Activated CD4-positive, alpha-beta memory T cell treated with anti-CD3 and anti-CD28 coated beads for 36 hours (primary cell): ENCODE measurements at regions not wholly inside any gene's neighbourhood (a gene's known extent, or its start where the extent isn't known, plus 50 kb on each side); places are given as distances from the start of the nearest gene placed in this dataset.

Source experiments
- CTCF ChIA-PET: fragments of 350-600 bp; sonication (Branson Sonifier 250); formaldehyde crosslinking; loops from one replicate; lab custom pipeline; 2021; ENCODE audit warnings: antibody characterized with exemption, inconsistent platforms; lab: Charles Lee
- POLR2A ChIA-PET: fragments of 350-600 bp; sonication (Branson Sonifier 250); formaldehyde crosslinking; loops from one replicate; lab custom pipeline; 2021; ENCODE audit warnings: antibody characterized with exemption; lab: Charles Lee
- DNase-seq: peaks from one replicate; pipeline ENCODE4 v3.0.0-alpha.2; 2020
- H3K27ac Mint-ChIP-seq: one replicate; pipeline ENCODE4 v1.8.0; 2021; ENCODE audit warnings: mixed read lengths
- H3K27me3 Mint-ChIP-seq: one replicate; pipeline ENCODE4 v1.8.0; 2021; ENCODE audit warnings: mixed read lengths
- H3K36me3 Mint-ChIP-seq: one replicate; pipeline ENCODE4 v1.8.0; 2021; ENCODE audit warnings: mixed read lengths
- H3K4me1 Mint-ChIP-seq: one replicate; pipeline ENCODE4 v1.8.0; 2021; ENCODE audit warnings: low read depth, mixed read lengths
- H3K4me3 Mint-ChIP-seq: one replicate; pipeline ENCODE4 v1.8.0; 2021; ENCODE audit warnings: mild to moderate bottlenecking, mixed read lengths
- H3K9me3 Mint-ChIP-seq: one replicate; pipeline ENCODE4 v1.8.0; 2021; ENCODE audit warnings: mixed read lengths
- intact Hi-C: fragments of 100-400 bp; cut with micrococcal nuclease; formaldehyde crosslinking; loops from one replicate; pipeline ENCODE4 v1.15.1; 2023

- no peak overlapping the region for H3K27ac Mint-ChIP-seq
- H3K4me3 Mint-ChIP-seq: no peak overlapping the region
- no peaks in the 10 kb centered on the region for H3K27me3 Mint-ChIP-seq
- ChIA-PET POLR2A (no interaction called here), CTCF (no interaction called here)
- DNase-seq: no peak
- intact Hi-C loops: no loop called here
- H3K4me1 Mint-ChIP-seq: no peaks in the 10 kb centered on the region
- no peaks in the 10 kb centered on the region for H3K36me3 Mint-ChIP-seq
- H3K9me3 Mint-ChIP-seq: no peaks in the 10 kb centered on the region
Measured at GRCh38 chr4:157885811-157886210, 287.0 kb downstream of the GASK1B start.

- H3K36me3 Mint-ChIP-seq: no peaks in the 10 kb centered on the region
Measured at GRCh38 chr4:157882901-157883300, 289.9 kb downstream of the GASK1B start.

GRCh38 chr4:157880761-157881160 lies 292.1 kb downstream of the GASK1B start:
- ChIA-PET CTCF (no interaction called here), POLR2A (no interaction called here)
- intact Hi-C loops: no loop called here
- Mint-ChIP-seq H3K27ac (no peak overlapping the region), H3K4me1 (no peaks in the 10 kb centered on the region), H3K9me3 (peaks cover 4% of the 10 kb centered on the region), H3K36me3 (no peaks in the 10 kb centered on the region), H3K4me3 (no peak overlapping the region), H3K27me3 (no peaks in the 10 kb centered on the region)
- DNase-seq: no peak

More at GRCh38 chr4:157882901-157883300, 289.9 kb downstream of the GASK1B start:
- no peaks in the 10 kb centered on the region for H3K27me3 Mint-ChIP-seq
- H3K9me3 Mint-ChIP-seq: peaks cover 1% of the 10 kb centered on the region
- no peak overlapping the region for H3K4me3 Mint-ChIP-seq
- ChIA-PET POLR2A (no interaction called here), CTCF (no interaction called here)
- no peak overlapping the region for H3K27ac Mint-ChIP-seq
- no peaks in the 10 kb centered on the region for H3K4me1 Mint-ChIP-seq
- intact Hi-C loops: no loop called here
- no peak for DNase-seq

GRCh38 chr4:157854819-157855218 lies 318.0 kb downstream of the GASK1B start:
- DNase-seq: no peak
- POLR2A ChIA-PET: no interaction called here
- Mint-ChIP-seq H3K36me3 (no peaks in the 10 kb centered on the region), H3K4me1 (no peaks in the 10 kb centered on the region), H3K9me3 (peaks cover 28% of the 10 kb centered on the region), H3K27ac (no peak overlapping the region), H3K27me3 (no peaks in the 10 kb centered on the region), H3K4me3 (no peak overlapping the region)
- CTCF ChIA-PET: no interaction called here
- intact Hi-C loops: no loop called here

- H3K36me3 Mint-ChIP-seq: no peaks in the 10 kb centered on the region
- no peaks in the 10 kb centered on the region for H3K4me1 Mint-ChIP-seq
- POLR2A ChIA-PET: no interaction called here
- CTCF ChIA-PET: no interaction called here
- H3K4me3 Mint-ChIP-seq: no peak overlapping the region
- H3K9me3 Mint-ChIP-seq: no peaks in the 10 kb centered on the region
- no peak overlapping the region for H3K27ac Mint-ChIP-seq
- H3K27me3 Mint-ChIP-seq: no peaks in the 10 kb centered on the region
- DNase-seq: no peak
- intact Hi-C loops: no loop called here
Measured at GRCh38 chr4:157840648-157841047, 332.2 kb downstream of the GASK1B start.

GRCh38 chr4:157840034-157840433 lies 332.8 kb downstream of the GASK1B start:
- H3K9me3 Mint-ChIP-seq: peaks cover 2% of the 10 kb centered on the region
- no peak overlapping the region for H3K27ac Mint-ChIP-seq
- intact Hi-C loops: no loop called here
- ChIA-PET POLR2A (no interaction called here), CTCF (no interaction called here)
- no peaks in the 10 kb centered on the region for H3K36me3 Mint-ChIP-seq
- no peak for DNase-seq
- no peaks in the 10 kb centered on the region for H3K4me1 Mint-ChIP-seq
- H3K4me3 Mint-ChIP-seq: no peak overlapping the region
- no peaks in the 10 kb centered on the region for H3K27me3 Mint-ChIP-seq

GRCh38 chr4:157838366-157838765 lies 334.5 kb downstream of the GASK1B start:
- intact Hi-C loops: no loop called here
- Mint-ChIP-seq H3K27ac (no peak overlapping the region), H3K27me3 (no peaks in the 10 kb centered on the region), H3K4me1 (no peaks in the 10 kb centered on the region), H3K9me3 (peaks cover 3% of the 10 kb centered on the region), H3K4me3 (no peak overlapping the region), H3K36me3 (no peaks in the 10 kb centered on the region)
- CTCF ChIA-PET: no interaction called here
- DNase-seq: no peak
- POLR2A ChIA-PET: no interaction called here

- H3K36me3 Mint-ChIP-seq: no peaks in the 10 kb centered on the region
- CTCF ChIA-PET: no interaction called here
- DNase-seq: no peak
- POLR2A ChIA-PET: no interaction called here
- no peaks in the 10 kb centered on the region for H3K27me3 Mint-ChIP-seq
- intact Hi-C loops: no loop called here
- no peak overlapping the region for H3K4me3 Mint-ChIP-seq
- H3K9me3 Mint-ChIP-seq: peaks cover 3% of the 10 kb centered on the region
- no peaks in the 10 kb centered on the region for H3K4me1 Mint-ChIP-seq
- H3K27ac Mint-ChIP-seq: no peak overlapping the region
Measured at GRCh38 chr4:157837071-157837703, 335.6 kb downstream of the GASK1B start.

- H3K36me3 Mint-ChIP-seq: no peaks in the 10 kb centered on the region
- CTCF ChIA-PET: no interaction called here
- H3K27ac Mint-ChIP-seq: no peak overlapping the region
- no peak for DNase-seq
- H3K4me3 Mint-ChIP-seq: no peak overlapping the region
- H3K27me3 Mint-ChIP-seq: no peaks in the 10 kb centered on the region
- intact Hi-C loops: no loop called here
- peaks cover 19% of the 10 kb centered on the region for H3K9me3 Mint-ChIP-seq
- H3K4me1 Mint-ChIP-seq: no peaks in the 10 kb centered on the region
- POLR2A ChIA-PET: no interaction called here
Measured at GRCh38 chr4:157832596-157832995, 340.2 kb downstream of the GASK1B start.

- H3K27me3 Mint-ChIP-seq: no peaks in the 10 kb centered on the region
- ChIA-PET POLR2A (no interaction called here), CTCF (no interaction called here)
- no peaks in the 10 kb centered on the region for H3K4me1 Mint-ChIP-seq
- H3K27ac Mint-ChIP-seq: no peak overlapping the region
- no peaks in the 10 kb centered on the region for H3K36me3 Mint-ChIP-seq
- intact Hi-C loops: no loop called here
- no peak overlapping the region for H3K4me3 Mint-ChIP-seq
- peaks cover 22% of the 10 kb centered on the region for H3K9me3 Mint-ChIP-seq
- DNase-seq: no peak
Measured at GRCh38 chr4:157824021-157824420, 348.8 kb downstream of the GASK1B start.

GRCh38 chr4:157821814-157822213 lies 351.0 kb downstream of the GASK1B start:
- no peak overlapping the region for H3K4me3 Mint-ChIP-seq
- intact Hi-C loops: no loop called here
- ChIA-PET POLR2A (no interaction called here), CTCF (no interaction called here)
- no peaks in the 10 kb centered on the region for H3K4me1 Mint-ChIP-seq
- no peaks in the 10 kb centered on the region for H3K27me3 Mint-ChIP-seq
- H3K27ac Mint-ChIP-seq: no peak overlapping the region
- H3K36me3 Mint-ChIP-seq: no peaks in the 10 kb centered on the region
- DNase-seq: no peak
- H3K9me3 Mint-ChIP-seq: peaks cover 13% of the 10 kb centered on the region

- no peak overlapping the region for H3K4me3 Mint-ChIP-seq
- no peaks in the 10 kb centered on the region for H3K36me3 Mint-ChIP-seq
- ChIA-PET CTCF (no interaction called here), POLR2A (no interaction called here)
- no peak for DNase-seq
- intact Hi-C loops: no loop called here
- no peaks in the 10 kb centered on the region for H3K4me1 Mint-ChIP-seq
- H3K27me3 Mint-ChIP-seq: no peaks in the 10 kb centered on the region
- peaks cover 10% of the 10 kb centered on the region for H3K9me3 Mint-ChIP-seq
- no peak overlapping the region for H3K27ac Mint-ChIP-seq
Measured at GRCh38 chr4:157819693-157820464, 352.9 kb downstream of the GASK1B start.
